GM12874 (cell line): ENCODE measurements at regions not wholly inside any gene's neighbourhood (a gene's known extent, or its start where the extent isn't known, plus 50 kb on each side); places are given as distances from the start of the nearest gene placed in this dataset.

Experiments used
- TF ChIP-seq, protein P1 (sequence below): IDR thresholded peaks from 2 replicates; pipeline ENCODE4 v1.5.1; 2011; ENCODE audit warnings: low read depth, mild to moderate bottlenecking, control low read depth, low read length, moderate library complexity; ENCODE audit not compliant: insufficient read depth

DNA sequence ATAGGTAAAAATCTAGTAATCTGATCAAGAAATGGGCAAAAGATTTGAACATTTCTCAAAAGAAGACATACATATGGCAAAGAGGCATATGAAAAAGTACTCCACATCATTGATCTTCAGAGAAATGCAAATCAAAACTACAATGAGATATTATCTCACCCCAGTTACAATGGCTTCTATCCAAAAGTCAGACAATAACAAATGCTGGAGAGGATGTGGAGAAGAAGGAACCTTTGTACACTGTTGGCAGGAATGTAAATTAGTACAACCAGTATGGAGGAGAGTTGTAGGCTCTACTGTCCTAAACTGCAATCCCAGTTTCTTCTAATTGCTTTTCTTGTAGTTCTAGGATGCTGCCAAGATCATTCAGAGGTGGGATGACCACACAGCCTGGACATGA lies 193.5 kb upstream of the RFX3 start:
- TF ChIP-seq, protein P1, sequence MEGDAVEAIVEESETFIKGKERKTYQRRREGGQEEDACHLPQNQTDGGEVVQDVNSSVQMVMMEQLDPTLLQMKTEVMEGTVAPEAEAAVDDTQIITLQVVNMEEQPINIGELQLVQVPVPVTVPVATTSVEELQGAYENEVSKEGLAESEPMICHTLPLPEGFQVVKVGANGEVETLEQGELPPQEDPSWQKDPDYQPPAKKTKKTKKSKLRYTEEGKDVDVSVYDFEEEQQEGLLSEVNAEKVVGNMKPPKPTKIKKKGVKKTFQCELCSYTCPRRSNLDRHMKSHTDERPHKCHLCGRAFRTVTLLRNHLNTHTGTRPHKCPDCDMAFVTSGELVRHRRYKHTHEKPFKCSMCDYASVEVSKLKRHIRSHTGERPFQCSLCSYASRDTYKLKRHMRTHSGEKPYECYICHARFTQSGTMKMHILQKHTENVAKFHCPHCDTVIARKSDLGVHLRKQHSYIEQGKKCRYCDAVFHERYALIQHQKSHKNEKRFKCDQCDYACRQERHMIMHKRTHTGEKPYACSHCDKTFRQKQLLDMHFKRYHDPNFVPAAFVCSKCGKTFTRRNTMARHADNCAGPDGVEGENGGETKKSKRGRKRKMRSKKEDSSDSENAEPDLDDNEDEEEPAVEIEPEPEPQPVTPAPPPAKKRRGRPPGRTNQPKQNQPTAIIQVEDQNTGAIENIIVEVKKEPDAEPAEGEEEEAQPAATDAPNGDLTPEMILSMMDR, result no peak

DNA sequence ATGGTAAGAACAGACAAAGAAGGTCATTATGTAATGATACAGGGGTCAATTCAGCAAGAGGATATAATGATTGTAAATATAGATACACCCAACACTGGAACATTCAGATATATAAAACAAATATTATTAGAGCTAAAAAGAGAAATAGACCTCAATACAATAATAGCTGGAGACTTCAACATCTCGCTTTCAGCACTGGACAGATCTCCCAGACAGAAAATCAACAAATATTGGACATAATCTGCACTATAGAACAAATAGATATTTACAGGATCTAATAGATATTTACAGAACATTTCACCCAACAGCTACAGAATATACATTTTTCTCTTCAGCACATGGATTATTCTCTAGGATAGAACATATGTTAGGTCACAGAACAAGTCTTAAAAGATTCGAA lies 190.6 kb upstream of the RFX3 start:
- TF ChIP-seq, protein P1, result no peak

DNA sequence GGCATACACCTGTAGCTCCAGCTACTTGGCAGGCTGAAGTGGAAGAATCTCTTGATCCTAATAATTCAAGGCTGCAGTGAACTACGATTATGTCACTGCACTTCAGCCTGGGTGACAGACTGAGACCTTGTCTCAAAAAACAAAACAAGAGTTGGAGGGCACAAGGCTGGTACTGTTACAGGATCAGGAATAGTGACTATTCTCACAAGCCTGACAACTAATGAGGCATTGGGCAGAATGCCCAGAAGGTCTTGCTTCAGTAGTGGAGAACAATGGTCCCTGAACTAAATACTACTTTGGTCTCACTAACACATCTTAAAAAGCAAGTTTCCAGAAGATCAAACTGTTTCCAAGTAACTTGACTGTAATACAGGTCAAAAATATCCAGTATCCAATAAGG lies 182.9 kb upstream of the RFX3 start:
- TF ChIP-seq, protein P1, result no peak

DNA sequence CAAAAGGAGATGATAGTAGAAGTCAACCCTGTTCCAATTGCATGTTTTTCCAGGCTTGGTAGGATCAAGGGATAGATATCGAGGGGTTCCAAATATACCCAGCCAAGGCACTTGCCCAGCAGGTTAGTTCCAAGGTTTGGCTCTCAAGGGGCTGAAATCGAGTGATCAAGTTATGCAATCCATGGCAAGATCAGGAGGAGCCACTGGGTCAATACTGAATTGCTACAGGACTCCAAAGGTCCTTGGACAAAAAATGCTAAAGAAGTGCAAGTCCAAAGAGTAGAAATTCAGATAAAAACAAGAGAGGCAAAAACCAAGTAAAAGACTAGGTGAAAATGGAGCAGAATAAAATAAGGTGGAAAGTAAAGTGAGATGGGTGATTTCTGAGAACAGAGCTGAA lies 179.1 kb upstream of the RFX3 start:
- TF ChIP-seq, protein P1, result no peak

DNA sequence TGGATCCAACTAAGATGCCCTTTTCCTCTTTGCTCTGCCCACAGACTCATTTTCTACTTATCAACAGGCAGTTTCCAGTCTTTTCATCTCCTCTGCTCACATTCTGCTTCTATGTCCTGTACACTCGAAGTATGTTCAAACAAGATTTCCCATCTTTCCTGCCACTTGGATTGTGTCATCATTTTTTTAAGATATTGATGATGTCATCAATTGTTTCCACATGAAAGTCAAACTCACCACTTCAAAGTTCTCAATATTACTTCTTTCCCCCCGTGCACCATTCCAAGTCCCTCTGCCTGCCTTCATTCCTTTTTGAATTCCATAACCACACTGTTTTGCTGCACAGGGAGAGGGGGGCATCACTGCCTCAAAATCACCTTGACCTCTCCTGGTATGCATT lies 175.0 kb upstream of the RFX3 start:
- TF ChIP-seq, protein P1, result no peak

DNA sequence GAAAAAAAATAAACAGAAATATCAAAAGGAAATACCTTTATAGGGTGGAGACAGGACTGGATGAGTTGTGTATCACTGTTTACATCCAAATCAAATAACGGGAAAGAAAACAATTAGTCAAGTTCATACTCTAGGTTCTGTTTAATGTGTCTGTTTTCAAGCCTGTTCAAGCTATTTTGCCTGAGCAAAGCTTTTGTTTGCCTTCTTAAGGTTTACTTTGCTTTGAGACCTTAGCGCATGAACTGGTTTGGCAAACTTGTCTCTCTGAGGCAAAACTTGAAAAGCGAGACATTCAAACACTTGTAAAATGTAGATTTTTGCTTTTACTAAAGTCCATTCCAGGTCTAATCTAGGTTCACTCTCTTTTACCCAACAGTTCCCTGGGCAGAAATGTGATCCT lies 174.1 kb upstream of the RFX3 start:
- TF ChIP-seq, protein P1, result no peak

DNA sequence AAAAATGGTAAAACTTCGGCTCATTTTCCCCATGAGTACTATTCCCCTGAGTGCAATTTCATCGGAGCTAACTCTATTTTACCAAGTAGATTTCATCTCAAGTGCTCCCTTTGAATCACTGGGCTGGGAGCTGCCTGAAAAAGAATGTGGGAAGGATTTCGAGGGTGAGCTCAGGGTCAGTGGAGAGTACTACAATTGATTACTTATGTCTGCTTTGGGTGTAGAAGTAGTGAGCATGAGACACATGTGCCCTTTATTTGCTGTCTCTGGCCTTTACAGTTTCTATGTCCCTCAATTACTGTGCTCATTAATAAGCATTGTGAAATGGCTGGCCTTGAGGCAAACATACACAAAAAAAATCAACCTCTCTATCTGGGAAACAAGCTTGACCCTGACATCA lies 172.7 kb upstream of the RFX3 start:
- TF ChIP-seq, protein P1, result no peak

DNA sequence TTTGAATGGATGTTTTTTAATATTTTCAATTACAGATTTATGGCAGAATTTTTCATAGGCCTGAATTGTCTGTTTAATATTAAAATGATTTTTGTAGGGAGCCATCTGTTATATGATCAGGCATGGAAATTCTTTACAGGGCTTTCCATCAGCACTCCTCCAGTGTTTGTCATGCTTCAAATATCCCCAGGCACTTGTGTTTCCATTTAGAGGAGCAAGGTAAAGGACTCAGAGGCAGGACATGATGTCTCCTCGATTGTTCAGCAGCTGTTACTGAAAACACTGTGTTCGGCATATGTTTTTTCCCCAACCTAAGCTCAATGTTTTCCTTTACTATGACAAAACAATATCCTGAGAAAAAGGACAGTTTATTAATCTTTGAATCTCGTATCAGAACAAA lies 172.3 kb upstream of the RFX3 start:
- TF ChIP-seq, protein P1, result no peak
